Mesothelial cell of epicardium (in vitro differentiated cells): ENCODE measurements at regions not wholly inside any gene's neighbourhood (a gene's known extent, or its start where the extent isn't known, plus 50 kb on each side); places are given as distances from the start of the nearest gene placed in this dataset.

Experiments used
- DNase-seq, 2 experiments: peaks; one replicate each; pipeline ENCODE4 v3.0.0; 2021; ENCODE audit warnings: low spot score in 2 of 2; ENCODE audit not compliant: unreplicated experiment in 2 of 2
- H3K27ac Mint-ChIP-seq: 2 replicates; pipeline ENCODE4 v1.8.0; 2021; ENCODE audit warnings: mixed read lengths
- H3K27me3 Mint-ChIP-seq: 2 replicates; pipeline ENCODE4 v1.8.0; 2021; ENCODE audit warnings: low read depth, mixed read lengths
- H3K36me3 Mint-ChIP-seq: 2 replicates; pipeline ENCODE4 v1.8.0; 2021; ENCODE audit warnings: mixed read lengths
- H3K4me1 Mint-ChIP-seq: 2 replicates; pipeline ENCODE4 v1.8.0; 2021; ENCODE audit warnings: mixed read lengths
- H3K4me3 Mint-ChIP-seq: 2 replicates; pipeline ENCODE4 v1.8.0; 2021; ENCODE audit warnings: mild to moderate bottlenecking, moderate library complexity, mixed read lengths
- H3K9me3 Mint-ChIP-seq: 2 replicates; pipeline ENCODE4 v1.8.0; 2021; ENCODE audit warnings: mixed read lengths
- TF ChIP-seq, protein P1 (sequence below): fragments of 200-600 bp; sonication (generic); IDR thresholded peaks from one replicate; pipeline ENCODE4 v1.5.0; 2021; ENCODE audit warnings: antibody characterized with exemption; ENCODE audit not compliant: unreplicated experiment

DNA sequence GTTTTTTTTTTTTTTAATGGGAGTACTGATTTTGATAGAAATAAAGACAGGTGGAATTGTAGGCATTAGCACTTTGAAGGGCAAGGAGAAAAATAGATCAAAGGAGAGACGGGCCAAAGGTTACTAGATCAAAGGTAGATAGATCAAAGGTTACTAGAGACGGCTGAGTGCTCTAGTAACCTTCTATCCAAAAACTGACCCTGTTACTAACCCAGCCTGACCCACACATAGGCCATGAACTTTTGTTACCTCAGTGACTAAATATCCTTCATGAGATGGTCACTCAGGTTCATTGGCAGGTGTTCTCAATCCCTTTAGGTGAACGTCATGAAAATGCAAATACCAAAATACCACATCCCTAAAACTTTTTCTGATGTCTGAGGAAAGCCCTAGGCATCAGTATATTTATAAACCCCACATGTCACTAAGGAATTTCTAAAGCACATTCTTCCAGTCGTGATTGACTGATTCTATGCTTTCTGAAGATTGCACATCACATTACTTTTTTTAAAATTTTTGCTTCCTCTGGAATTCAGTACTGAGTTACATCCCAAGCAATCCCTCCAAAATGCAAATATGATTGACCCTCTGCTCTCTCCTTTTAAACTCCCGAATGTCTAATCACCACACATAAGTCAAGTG lies 772.7 kb downstream of the BRINP1 start:
- DNase-seq: no peak
- H3K27ac Mint-ChIP-seq: no peak overlapping the region
- peaks cover 18% of the 10 kb centered on the region for H3K4me1 Mint-ChIP-seq
- H3K9me3 Mint-ChIP-seq: no peaks in the 10 kb centered on the region
- H3K36me3 Mint-ChIP-seq: no peaks in the 10 kb centered on the region
- H3K27me3 Mint-ChIP-seq: no peaks in the 10 kb centered on the region
- TF ChIP-seq, protein P1, sequence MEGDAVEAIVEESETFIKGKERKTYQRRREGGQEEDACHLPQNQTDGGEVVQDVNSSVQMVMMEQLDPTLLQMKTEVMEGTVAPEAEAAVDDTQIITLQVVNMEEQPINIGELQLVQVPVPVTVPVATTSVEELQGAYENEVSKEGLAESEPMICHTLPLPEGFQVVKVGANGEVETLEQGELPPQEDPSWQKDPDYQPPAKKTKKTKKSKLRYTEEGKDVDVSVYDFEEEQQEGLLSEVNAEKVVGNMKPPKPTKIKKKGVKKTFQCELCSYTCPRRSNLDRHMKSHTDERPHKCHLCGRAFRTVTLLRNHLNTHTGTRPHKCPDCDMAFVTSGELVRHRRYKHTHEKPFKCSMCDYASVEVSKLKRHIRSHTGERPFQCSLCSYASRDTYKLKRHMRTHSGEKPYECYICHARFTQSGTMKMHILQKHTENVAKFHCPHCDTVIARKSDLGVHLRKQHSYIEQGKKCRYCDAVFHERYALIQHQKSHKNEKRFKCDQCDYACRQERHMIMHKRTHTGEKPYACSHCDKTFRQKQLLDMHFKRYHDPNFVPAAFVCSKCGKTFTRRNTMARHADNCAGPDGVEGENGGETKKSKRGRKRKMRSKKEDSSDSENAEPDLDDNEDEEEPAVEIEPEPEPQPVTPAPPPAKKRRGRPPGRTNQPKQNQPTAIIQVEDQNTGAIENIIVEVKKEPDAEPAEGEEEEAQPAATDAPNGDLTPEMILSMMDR: no peak
- no peak overlapping the region for H3K4me3 Mint-ChIP-seq

DNA sequence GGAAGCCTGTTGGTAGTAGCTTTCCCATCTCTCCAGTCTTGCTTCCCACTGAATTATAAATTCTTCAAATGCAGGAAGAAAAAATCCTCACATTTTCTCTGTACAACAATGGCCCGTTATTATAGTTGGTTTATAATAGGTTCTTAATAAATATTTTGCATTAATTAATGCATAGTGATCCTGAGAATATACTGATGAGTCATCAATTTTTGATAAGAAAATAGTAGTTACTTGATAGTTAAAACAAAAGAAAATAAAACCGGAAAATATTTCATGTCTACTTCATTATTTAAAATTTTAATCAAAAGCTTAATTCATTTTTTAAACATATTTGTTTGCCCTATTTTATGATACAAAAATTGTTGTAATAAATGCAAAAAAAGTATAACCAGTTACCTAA lies 762.6 kb downstream of the BRINP1 start:
- TF ChIP-seq, protein P1: no peak
- no peak overlapping the region for H3K4me3 Mint-ChIP-seq
- H3K4me1 Mint-ChIP-seq: no peaks in the 10 kb centered on the region
- peaks cover 5% of the 10 kb centered on the region for H3K9me3 Mint-ChIP-seq
- H3K36me3 Mint-ChIP-seq: no peaks in the 10 kb centered on the region
- H3K27ac Mint-ChIP-seq: no peak overlapping the region
- no peak for DNase-seq
- no peaks in the 10 kb centered on the region for H3K27me3 Mint-ChIP-seq

DNA sequence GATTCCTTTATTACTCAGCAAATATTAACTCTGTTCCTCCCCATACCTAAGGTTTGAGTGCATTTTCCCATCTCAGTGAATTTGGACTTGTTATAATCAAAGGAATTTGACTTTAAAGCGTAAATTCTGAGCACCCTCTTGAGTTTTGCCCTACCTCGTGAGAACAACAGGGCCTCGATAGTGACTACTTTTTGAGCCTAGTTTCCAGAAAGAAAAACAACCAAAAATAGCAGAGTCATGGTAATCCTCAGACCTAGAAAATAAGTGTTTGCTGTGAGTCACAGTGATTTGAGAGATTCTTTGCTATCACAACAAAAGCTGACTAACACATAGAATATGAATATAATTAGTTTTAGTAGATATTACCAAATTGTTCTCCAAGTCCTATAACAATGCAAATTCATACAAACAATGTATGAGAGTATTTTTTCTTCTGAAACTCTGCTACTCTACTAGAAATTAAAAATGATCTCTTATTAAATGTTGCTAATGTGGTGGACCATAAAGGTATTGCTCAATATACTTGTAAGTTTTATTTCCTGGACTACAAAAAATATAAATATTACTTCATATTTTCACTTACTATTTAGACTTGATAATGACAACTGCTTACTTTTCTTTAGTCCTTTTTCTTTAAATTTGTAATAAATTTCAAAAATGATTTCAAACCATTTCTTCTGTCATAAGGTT lies 759.7 kb downstream of the BRINP1 start:
- H3K4me1 Mint-ChIP-seq: no peaks in the 10 kb centered on the region
- peaks cover 2% of the 10 kb centered on the region for H3K36me3 Mint-ChIP-seq
- H3K4me3 Mint-ChIP-seq: no peak overlapping the region
- DNase-seq: no peak
- H3K9me3 Mint-ChIP-seq: peaks cover 13% of the 10 kb centered on the region
- no peaks in the 10 kb centered on the region for H3K27me3 Mint-ChIP-seq
- TF ChIP-seq, protein P1: no peak
- H3K27ac Mint-ChIP-seq: no peak overlapping the region

DNA sequence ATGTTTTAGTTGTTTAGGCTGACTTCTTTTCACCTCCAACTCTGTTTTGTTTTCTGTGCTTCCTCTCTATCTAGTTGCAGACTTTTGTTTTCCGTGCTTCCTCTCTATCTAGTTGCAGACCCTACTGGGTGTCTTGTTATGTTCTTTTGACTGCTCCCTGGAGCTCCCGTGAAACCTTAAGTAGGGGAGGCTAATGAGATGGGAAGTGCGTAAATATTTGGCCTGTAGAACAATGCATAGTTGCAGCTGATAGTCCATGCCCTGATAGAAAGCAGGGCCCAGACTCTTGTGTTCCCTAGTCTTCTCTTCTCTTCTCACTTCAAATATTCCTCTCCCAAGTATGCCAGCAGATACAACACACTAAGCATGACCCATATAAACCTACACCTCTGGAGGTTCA lies 757.0 kb downstream of the BRINP1 start:
- Mint-ChIP-seq H3K27me3 (no peaks in the 10 kb centered on the region), H3K27ac (no peak overlapping the region), H3K9me3 (peaks cover 13% of the 10 kb centered on the region), H3K4me3 (no peak overlapping the region), H3K36me3 (peaks cover 2% of the 10 kb centered on the region), H3K4me1 (no peaks in the 10 kb centered on the region)
- no peak for DNase-seq
- TF ChIP-seq, protein P1: no peak

DNA sequence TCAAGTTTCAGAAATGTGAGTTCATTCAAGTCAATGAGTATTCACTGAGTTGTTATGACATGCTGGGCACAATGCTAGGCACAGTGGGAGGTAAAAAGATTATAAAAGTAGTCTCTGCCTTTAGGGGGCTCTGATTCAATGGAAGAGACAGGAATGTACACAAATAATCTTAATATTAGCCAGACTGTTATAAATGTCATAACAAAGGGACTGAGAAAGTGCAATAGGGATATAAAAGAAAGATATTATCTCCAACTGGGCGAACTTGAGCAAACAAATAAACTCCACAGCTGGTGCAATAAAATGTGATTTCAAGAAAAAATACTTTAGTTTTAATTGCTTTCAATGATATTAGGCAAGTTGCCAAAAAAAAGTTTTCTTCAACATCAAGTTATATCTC lies 755.2 kb downstream of the BRINP1 start:
- Mint-ChIP-seq H3K27ac (no peak overlapping the region), H3K4me1 (no peaks in the 10 kb centered on the region), H3K27me3 (no peaks in the 10 kb centered on the region), H3K9me3 (peaks cover 13% of the 10 kb centered on the region), H3K36me3 (peaks cover 2% of the 10 kb centered on the region), H3K4me3 (no peak overlapping the region)
- no peak for DNase-seq
- TF ChIP-seq, protein P1: no peak
